Hepatocyte (in vitro differentiated cells): ENCODE measurements at regions not wholly inside any gene's neighbourhood (a gene's known extent, or its start where the extent isn't known, plus 50 kb on each side); places are given as distances from the start of the nearest gene placed in this dataset.

Source experiments
- DNase-seq: peaks from one replicate; pipeline ENCODE4 v3.0.0-alpha.2; 2016; ENCODE audit warnings: low spot score
- H2AFZ ChIP-seq: fragments of 200-600 bp; sonication (generic); 2 replicates; pipeline ENCODE4 v1.6.0; 2016; ENCODE audit warnings: antibody characterized with exemption, mild to moderate bottlenecking
- H3K27ac ChIP-seq: fragments of 200-600 bp; sonication (generic); 2 replicates; pipeline ENCODE4 v1.5.1; 2016; ENCODE audit warnings: mild to moderate bottlenecking
- H3K27me3 ChIP-seq: fragments of 200-600 bp; sonication (generic); 2 replicates; pipeline ENCODE4 v1.6.1; 2016
- H3K36me3 ChIP-seq: fragments of 200-600 bp; sonication (generic); replicated peaks from 2 replicates; pipeline ENCODE4 v1.5.1; 2016; ENCODE audit warnings: low read depth; ENCODE audit not compliant: insufficient read depth
- H3K4me1 ChIP-seq: fragments of 200-600 bp; sonication (generic); 2 replicates; pipeline ENCODE4 v1.5.1; 2016; ENCODE audit warnings: mild to moderate bottlenecking, moderate library complexity; ENCODE audit not compliant: insufficient read depth
- H3K4me2 ChIP-seq: fragments of 200-600 bp; sonication (generic); 2 replicates; pipeline ENCODE4 v1.6.0; 2016
- H3K4me3 ChIP-seq: fragments of 200-600 bp; sonication (generic); 2 replicates; pipeline ENCODE4 v1.5.1; 2016; ENCODE audit warnings: mild to moderate bottlenecking
- H3K79me2 ChIP-seq: fragments of 200-600 bp; sonication (generic); 2 replicates; pipeline ENCODE4 v1.6.0; 2017; ENCODE audit warnings: mild to moderate bottlenecking
- H3K9me2 ChIP-seq: fragments of 200-600 bp; sonication (generic); replicated peaks from 2 replicates; pipeline ENCODE4 v1.6.0; 2017; ENCODE audit warnings: mild to moderate bottlenecking; ENCODE audit not compliant: insufficient read depth
- H3K9me3 ChIP-seq: fragments of 200-600 bp; sonication (generic); 2 replicates; pipeline ENCODE4 v1.5.1; 2016; ENCODE audit warnings: low read depth, mild to moderate bottlenecking
- H4K20me1 ChIP-seq: fragments of 200-600 bp; sonication (generic); 2 replicates; pipeline ENCODE4 v1.6.0; 2016; ENCODE audit warnings: mild to moderate bottlenecking; ENCODE audit not compliant: insufficient read depth, poor library complexity, severe bottlenecking
- EZH2 ChIP-seq: fragments of 200-600 bp; sonication (generic); IDR thresholded peaks from 2 replicates; pipeline ENCODE4 v1.6.1; 2016; ENCODE audit warnings: antibody characterized with exemption, mild to moderate bottlenecking, borderline replicate concordance
- EZH2phosphoT487 ChIP-seq: fragments of 200-600 bp; sonication (generic); IDR thresholded peaks from one replicate; pipeline ENCODE4 v1.6.1; 2018; ENCODE audit warnings: antibody characterized with exemption, mild to moderate bottlenecking, low read depth, moderate library complexity; ENCODE audit not compliant: unreplicated experiment, severe bottlenecking
- WGBS: methylation state at CpG from one replicate; pipeline ENCODE4 v1.1.6; 2016; ENCODE audit warnings: low lambda C conversion rate; ENCODE audit errors: missing lambda C conversion rate; 5-methylcytosine and 5-hydroxymethylcytosine counted together
- TF ChIP-seq, protein P1 (sequence below): fragments of 200-600 bp; sonication (generic); IDR thresholded peaks from 2 replicates; pipeline ENCODE4 v1.5.1; 2016; ENCODE audit warnings: antibody characterized with exemption, mild to moderate bottlenecking; ENCODE audit not compliant: poor library complexity

GRCh38 chr10:29830531-29831512, 196.1 kb upstream of the SVIL start:
- no peak overlapping the region for H3K4me2 ChIP-seq
- no peaks in the 10 kb centered on the region for H3K79me2 ChIP-seq
- no peaks in the 10 kb centered on the region for H3K27me3 ChIP-seq
- no peaks in the 10 kb centered on the region for H3K36me3 ChIP-seq
- peak overlapping the region; percentile 23 for H3K27ac ChIP-seq
- DNase-seq: no peak
- WGBS: 52% methylated on average over 6 of the region's 6 CpGs
- no peaks in the 10 kb centered on the region for H3K9me3 ChIP-seq
- H3K4me3 ChIP-seq: no peak overlapping the region
- H4K20me1 ChIP-seq: no peaks in the 10 kb centered on the region
- no peaks in the 10 kb centered on the region for H3K9me2 ChIP-seq
- H2AFZ ChIP-seq: no peak overlapping the region
- TF ChIP-seq EZH2: no peak
- TF ChIP-seq, protein P1, sequence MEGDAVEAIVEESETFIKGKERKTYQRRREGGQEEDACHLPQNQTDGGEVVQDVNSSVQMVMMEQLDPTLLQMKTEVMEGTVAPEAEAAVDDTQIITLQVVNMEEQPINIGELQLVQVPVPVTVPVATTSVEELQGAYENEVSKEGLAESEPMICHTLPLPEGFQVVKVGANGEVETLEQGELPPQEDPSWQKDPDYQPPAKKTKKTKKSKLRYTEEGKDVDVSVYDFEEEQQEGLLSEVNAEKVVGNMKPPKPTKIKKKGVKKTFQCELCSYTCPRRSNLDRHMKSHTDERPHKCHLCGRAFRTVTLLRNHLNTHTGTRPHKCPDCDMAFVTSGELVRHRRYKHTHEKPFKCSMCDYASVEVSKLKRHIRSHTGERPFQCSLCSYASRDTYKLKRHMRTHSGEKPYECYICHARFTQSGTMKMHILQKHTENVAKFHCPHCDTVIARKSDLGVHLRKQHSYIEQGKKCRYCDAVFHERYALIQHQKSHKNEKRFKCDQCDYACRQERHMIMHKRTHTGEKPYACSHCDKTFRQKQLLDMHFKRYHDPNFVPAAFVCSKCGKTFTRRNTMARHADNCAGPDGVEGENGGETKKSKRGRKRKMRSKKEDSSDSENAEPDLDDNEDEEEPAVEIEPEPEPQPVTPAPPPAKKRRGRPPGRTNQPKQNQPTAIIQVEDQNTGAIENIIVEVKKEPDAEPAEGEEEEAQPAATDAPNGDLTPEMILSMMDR: no peak
- TF ChIP-seq EZH2phosphoT487: no peak
- H3K4me1 ChIP-seq: peaks cover 10% of the 10 kb centered on the region

GRCh38 chr10:29829776-29830175, 195.0 kb upstream of the SVIL start:
- no peak for DNase-seq
- Histone ChIP-seq H4K20me1 (no peaks in the 10 kb centered on the region), H3K4me2 (no peak overlapping the region), H3K9me3 (no peaks in the 10 kb centered on the region), H3K79me2 (no peaks in the 10 kb centered on the region), H3K9me2 (no peaks in the 10 kb centered on the region), H3K4me1 (peaks cover 7% of the 10 kb centered on the region), H3K4me3 (no peak overlapping the region), H3K27ac (peak overlapping the region; percentile 15), H3K27me3 (no peaks in the 10 kb centered on the region), H3K36me3 (no peaks in the 10 kb centered on the region), H2AFZ (no peak overlapping the region)
- TF ChIP-seq EZH2 (no peak), EZH2phosphoT487 (no peak)
- TF ChIP-seq, protein P1: no peak
- WGBS: 85% methylated on average over 2 of the region's 2 CpGs

- WGBS: 97% methylated on average over 3 of the region's 3 CpGs
- Histone ChIP-seq H3K27ac (no peak overlapping the region), H2AFZ (no peak overlapping the region), H4K20me1 (no peaks in the 10 kb centered on the region), H3K4me1 (peaks cover 7% of the 10 kb centered on the region), H3K9me3 (no peaks in the 10 kb centered on the region), H3K36me3 (no peaks in the 10 kb centered on the region), H3K4me2 (no peak overlapping the region), H3K4me3 (no peak overlapping the region), H3K27me3 (no peaks in the 10 kb centered on the region), H3K9me2 (no peaks in the 10 kb centered on the region), H3K79me2 (no peaks in the 10 kb centered on the region)
- no peak for DNase-seq
- TF ChIP-seq EZH2 (no peak), EZH2phosphoT487 (no peak)
- TF ChIP-seq, protein P1: no peak
These were observed 194.2 kb upstream of the SVIL start for GRCh38 chr10:29828956-29829355.
